GM23248 (cell line): ENCODE measurements at regions not wholly inside any gene's neighbourhood (a gene's known extent, or its start where the extent isn't known, plus 50 kb on each side); places are given as distances from the start of the nearest gene placed in this dataset.

Source experiments
- EZH2 ChIP-seq: fragments of 200-600 bp; sonication (generic); IDR thresholded peaks from 2 replicates; pipeline ENCODE4 v1.6.1; 2018; ENCODE audit warnings: antibody characterized with exemption, mild to moderate bottlenecking; ENCODE audit not compliant: insufficient read depth, poor library complexity, severe bottlenecking
- EZH2phosphoT487 ChIP-seq: fragments of 200-600 bp; sonication (generic); IDR thresholded peaks from 2 replicates; pipeline ENCODE4 v1.6.1; 2018; ENCODE audit warnings: antibody characterized with exemption, moderate library complexity, mild to moderate bottlenecking, low read depth; ENCODE audit not compliant: insufficient read depth

- TF ChIP-seq EZH2phosphoT487: no peak
- no peak for TF ChIP-seq EZH2
These were observed 194.9 kb upstream of the TNP1 start for GRCh38 chr2:217054791-217055190.
